PFSK-1 (cell line): ENCODE measurements at regions not wholly inside any gene's neighbourhood (a gene's known extent, or its start where the extent isn't known, plus 50 kb on each side); places are given as distances from the start of the nearest gene placed in this dataset.

Source experiments
- FOXP2 ChIP-seq: optimal IDR thresholded peaks from 2 replicates; pipeline ENCODE3; 2011; ENCODE audit warnings: borderline replicate concordance, control low read depth, inconsistent platforms; ENCODE audit not compliant: insufficient read depth; ENCODE audit errors: extremely low read length, extremely low read depth
- POLR2AphosphoS5 ChIP-seq: IDR thresholded peaks from 2 replicates; pipeline ENCODE4 v1.6.1; 2012; ENCODE audit warnings: low read depth, mild to moderate bottlenecking, control low read depth, low read length, moderate library complexity
- REST ChIP-seq, 2 experiments: IDR thresholded peaks; 2 replicates each; pipeline versions ENCODE4 v1.6.1 to v1.8.0; 2011 to 2012; ENCODE audit warnings: low read depth in 2 of 2, low read length in 2 of 2, control low read depth in 1 of 2, inconsistent platforms in 1 of 2, mild to moderate bottlenecking in 1 of 2, moderate library complexity in 1 of 2; ENCODE audit not compliant: insufficient read depth in 1 of 2
- SIN3A ChIP-seq: IDR thresholded peaks from 2 replicates; pipeline ENCODE4 v1.6.1; 2012; ENCODE audit warnings: mild to moderate bottlenecking, low read length, moderate library complexity, borderline replicate concordance; ENCODE audit not compliant: insufficient read depth
- TAF1 ChIP-seq: IDR thresholded peaks from 2 replicates; pipeline ENCODE4 v1.6.1; 2012; ENCODE audit warnings: low read length, control low read depth, borderline replicate concordance; ENCODE audit not compliant: insufficient read depth

GRCh38 chr2:60352491-60353405 is 200.7 kb downstream of the BCL11A start:
- TF ChIP-seq POLR2AphosphoS5 (no peak), SIN3A (no peak), REST (IDR thresholded peaks at IDR 0.05; ENCODE audit: insufficient read depth in 1 of 2, low read depth in 2 of 2, low read length in 2 of 2) (no peak), TAF1 (no peak), FOXP2 (no peak)

GRCh38 chr2:60351802-60352201 is 201.7 kb downstream of the BCL11A start:
- TF ChIP-seq TAF1, result no peak
- TF ChIP-seq REST (IDR thresholded peaks at IDR 0.05; ENCODE audit: insufficient read depth in 1 of 2, low read depth in 2 of 2, low read length in 2 of 2), result no peak
- no peak for TF ChIP-seq POLR2AphosphoS5
- no peak for TF ChIP-seq FOXP2
- TF ChIP-seq SIN3A, result no peak

- TF ChIP-seq REST (IDR thresholded peaks at IDR 0.05; ENCODE audit: insufficient read depth in 1 of 2, low read depth in 2 of 2, low read length in 2 of 2), result no peak
- TF ChIP-seq FOXP2, result no peak
- no peak for TF ChIP-seq TAF1
- TF ChIP-seq POLR2AphosphoS5, result no peak
- TF ChIP-seq SIN3A, result no peak
Measured at GRCh38 chr2:60351321-60351720, 202.1 kb downstream of the BCL11A start.

GRCh38 chr2:60350791-60351190 is 202.7 kb downstream of the BCL11A start:
- no peak for TF ChIP-seq REST (IDR thresholded peaks at IDR 0.05; ENCODE audit: insufficient read depth in 1 of 2, low read depth in 2 of 2, low read length in 2 of 2)
- TF ChIP-seq TAF1, result no peak
- TF ChIP-seq FOXP2, result no peak
- TF ChIP-seq SIN3A, result no peak
- no peak for TF ChIP-seq POLR2AphosphoS5

GRCh38 chr2:60347781-60348180 is 205.7 kb downstream of the BCL11A start:
- TF ChIP-seq TAF1, result no peak
- no peak for TF ChIP-seq SIN3A
- no peak for TF ChIP-seq REST (IDR thresholded peaks at IDR 0.05; ENCODE audit: insufficient read depth in 1 of 2, low read depth in 2 of 2, low read length in 2 of 2)
- TF ChIP-seq FOXP2, result no peak
- no peak for TF ChIP-seq POLR2AphosphoS5
